MM.1S (cell line): ENCODE measurements at regions not wholly inside any gene's neighbourhood (a gene's known extent, or its start where the extent isn't known, plus 50 kb on each side); places are given as distances from the start of the nearest gene placed in this dataset.

ENCODE experiments used
- CTCF ChIP-seq: fragments of 300-600 bp; sonication (generic); IDR thresholded peaks from 2 replicates; pipeline ENCODE4 v1.5.1; 2016; ENCODE audit warnings: antibody characterized with exemption, low read length, mixed read lengths
- EZH2 ChIP-seq: fragments of 300-600 bp; sonication (generic); optimal IDR thresholded peaks from 2 replicates; pipeline ENCODE3; 2017; ENCODE audit warnings: low read depth, mild to moderate bottlenecking, antibody characterized with exemption, low read length, mixed read lengths
- EZH2phosphoT487 ChIP-seq: fragments of 300-600 bp; sonication (generic); IDR thresholded peaks from 2 replicates; pipeline ENCODE4 v1.6.1; 2018; ENCODE audit warnings: antibody characterized with exemption, low read length

- TF ChIP-seq CTCF = no peak
- TF ChIP-seq EZH2 = no peak
- TF ChIP-seq EZH2phosphoT487 = no peak
Observed at GRCh38 chr9:108347463-108348188, 508.2 kb downstream of the ACTL7B start.
